ENCODE measurements at regions not wholly inside any gene's neighbourhood (a gene's known extent, or its start where the extent isn't known, plus 50 kb on each side); places are given as distances from the start of the nearest gene placed in this dataset.

- H3K27me3 ChIP-seq (ENCODE audit: control insufficient read depth, insufficient read depth, low read length) = peaks cover 2% of the 10 kb centered on the region
- H3K27ac ChIP-seq (ENCODE audit: low read length) = peak overlapping the region; percentile 20
- no peaks in the 10 kb centered on the region for H3K9me3 ChIP-seq (replicated peaks; ENCODE audit: control insufficient read depth, low read depth, low read length)
- H3K4me3 ChIP-seq (ENCODE audit: low read length) = no peak overlapping the region
- peak; percentile 58 for DNase-seq
- H3K36me3 ChIP-seq (ENCODE audit: control insufficient read depth, insufficient read depth, low read length) = no peaks in the 10 kb centered on the region
- WGBS (ENCODE audit: insufficient coverage) = 38% methylated on average over 9 of the region's 16 CpGs
- no peaks in the 10 kb centered on the region for H3K4me1 ChIP-seq (ENCODE audit: control insufficient read depth, insufficient read depth, low read length)
Measured at GRCh38 chr15:45743426-45744235, 108.8 kb downstream of the SQOR start.

- Histone ChIP-seq H3K36me3 (ENCODE audit: control insufficient read depth, insufficient read depth, low read length) (no peaks in the 10 kb centered on the region), H3K4me1 (ENCODE audit: control insufficient read depth, insufficient read depth, low read length) (no peaks in the 10 kb centered on the region), H3K4me3 (ENCODE audit: low read length) (no peak overlapping the region), H3K27ac (ENCODE audit: low read length) (no peak overlapping the region), H3K9me3 (replicated peaks; ENCODE audit: control insufficient read depth, low read depth, low read length) (no peaks in the 10 kb centered on the region), H3K27me3 (ENCODE audit: control insufficient read depth, insufficient read depth, low read length) (peaks cover 2% of the 10 kb centered on the region)
- no peak for DNase-seq
- WGBS (ENCODE audit: insufficient coverage) = 20% methylated on average over 1 of the region's 4 CpGs
Measured at GRCh38 chr15:45744236-45744589, 109.4 kb downstream of the SQOR start.

- no peak for DNase-seq
- Histone ChIP-seq H3K4me1 (ENCODE audit: control insufficient read depth, insufficient read depth, low read length) (no peaks in the 10 kb centered on the region), H3K9me3 (replicated peaks; ENCODE audit: control insufficient read depth, low read depth, low read length) (no peaks in the 10 kb centered on the region), H3K36me3 (ENCODE audit: control insufficient read depth, insufficient read depth, low read length) (no peaks in the 10 kb centered on the region), H3K27me3 (ENCODE audit: control insufficient read depth, insufficient read depth, low read length) (peaks cover 2% of the 10 kb centered on the region), H3K4me3 (ENCODE audit: low read length) (no peak overlapping the region), H3K27ac (ENCODE audit: low read length) (no peak overlapping the region)
- no CpG with 5 or more reads among the region's 3 CpGs for WGBS (ENCODE audit: insufficient coverage)
Measured at GRCh38 chr15:45747426-45747825, 112.6 kb downstream of the SQOR start.

- Histone ChIP-seq H3K36me3 (ENCODE audit: control insufficient read depth, insufficient read depth, low read length) (no peaks in the 10 kb centered on the region), H3K27ac (ENCODE audit: low read length) (no peak overlapping the region), H3K9me3 (replicated peaks; ENCODE audit: control insufficient read depth, low read depth, low read length) (no peaks in the 10 kb centered on the region), H3K4me3 (ENCODE audit: low read length) (no peak overlapping the region), H3K4me1 (ENCODE audit: control insufficient read depth, insufficient read depth, low read length) (no peaks in the 10 kb centered on the region), H3K27me3 (ENCODE audit: control insufficient read depth, insufficient read depth, low read length) (no peaks in the 10 kb centered on the region)
- no peak for DNase-seq
- WGBS (ENCODE audit: insufficient coverage) = no CpG with 5 or more reads among the region's 3 CpGs
Measured at GRCh38 chr15:45751629-45752028, 116.8 kb downstream of the SQOR start.

GRCh38 chr15:45759936-45760335 is 125.1 kb downstream of the SQOR start:
- no peak overlapping the region for H3K27ac ChIP-seq (ENCODE audit: low read length)

GRCh38 chr15:45762726-45763125 is 127.9 kb downstream of the SQOR start:
- Histone ChIP-seq H3K27ac (ENCODE audit: low read length) (no peak overlapping the region), H3K4me3 (ENCODE audit: low read length) (no peak overlapping the region), H3K4me1 (ENCODE audit: control insufficient read depth, insufficient read depth, low read length) (no peaks in the 10 kb centered on the region), H3K27me3 (ENCODE audit: control insufficient read depth, insufficient read depth, low read length) (no peaks in the 10 kb centered on the region), H3K9me3 (replicated peaks; ENCODE audit: control insufficient read depth, low read depth, low read length) (no peaks in the 10 kb centered on the region), H3K36me3 (ENCODE audit: control insufficient read depth, insufficient read depth, low read length) (no peaks in the 10 kb centered on the region)
- DNase-seq = no peak
- WGBS (ENCODE audit: insufficient coverage) = no CpG with 5 or more reads among the region's 1 CpG

More at GRCh38 chr15:45759936-45760335, 125.1 kb downstream of the SQOR start:
- DNase-seq = no peak
- H3K36me3 ChIP-seq (ENCODE audit: control insufficient read depth, insufficient read depth, low read length) = no peaks in the 10 kb centered on the region
- H3K27me3 ChIP-seq (ENCODE audit: control insufficient read depth, insufficient read depth, low read length) = no peaks in the 10 kb centered on the region
- H3K4me1 ChIP-seq (ENCODE audit: control insufficient read depth, insufficient read depth, low read length) = no peaks in the 10 kb centered on the region
- no peak overlapping the region for H3K4me3 ChIP-seq (ENCODE audit: low read length)
- WGBS (ENCODE audit: insufficient coverage) = 29% methylated on average over 1 of the region's 3 CpGs
- H3K9me3 ChIP-seq (replicated peaks; ENCODE audit: control insufficient read depth, low read depth, low read length) = no peaks in the 10 kb centered on the region

- no peak for DNase-seq
- H3K4me1 ChIP-seq (ENCODE audit: control insufficient read depth, insufficient read depth, low read length) = no peaks in the 10 kb centered on the region
- WGBS (ENCODE audit: insufficient coverage) = no CpG with 5 or more reads among the region's 6 CpGs
- no peaks in the 10 kb centered on the region for H3K36me3 ChIP-seq (ENCODE audit: control insufficient read depth, insufficient read depth, low read length)
- no peaks in the 10 kb centered on the region for H3K27me3 ChIP-seq (ENCODE audit: control insufficient read depth, insufficient read depth, low read length)
- H3K4me3 ChIP-seq (ENCODE audit: low read length) = no peak overlapping the region
- no peaks in the 10 kb centered on the region for H3K9me3 ChIP-seq (replicated peaks; ENCODE audit: control insufficient read depth, low read depth, low read length)
- no peak overlapping the region for H3K27ac ChIP-seq (ENCODE audit: low read length)
Measured at GRCh38 chr15:45763170-45763869, 128.5 kb downstream of the SQOR start.

GRCh38 chr15:45773149-45773548 is 138.3 kb downstream of the SQOR start:
- H3K36me3 ChIP-seq (ENCODE audit: control insufficient read depth, insufficient read depth, low read length) = no peaks in the 10 kb centered on the region
- no peaks in the 10 kb centered on the region for H3K27me3 ChIP-seq (ENCODE audit: control insufficient read depth, insufficient read depth, low read length)
- DNase-seq = no peak
- no peak overlapping the region for H3K4me3 ChIP-seq (ENCODE audit: low read length)
- H3K27ac ChIP-seq (ENCODE audit: low read length) = no peak overlapping the region
- no peaks in the 10 kb centered on the region for H3K4me1 ChIP-seq (ENCODE audit: control insufficient read depth, insufficient read depth, low read length)
- no peaks in the 10 kb centered on the region for H3K9me3 ChIP-seq (replicated peaks; ENCODE audit: control insufficient read depth, low read depth, low read length)
- WGBS (ENCODE audit: insufficient coverage) = no CpG with 5 or more reads among the region's 3 CpGs

- Histone ChIP-seq H3K36me3 (ENCODE audit: control insufficient read depth, insufficient read depth, low read length) (no peaks in the 10 kb centered on the region), H3K4me1 (ENCODE audit: control insufficient read depth, insufficient read depth, low read length) (no peaks in the 10 kb centered on the region), H3K9me3 (replicated peaks; ENCODE audit: control insufficient read depth, low read depth, low read length) (no peaks in the 10 kb centered on the region), H3K27me3 (ENCODE audit: control insufficient read depth, insufficient read depth, low read length) (peaks cover 3% of the 10 kb centered on the region), H3K27ac (ENCODE audit: low read length) (no peak overlapping the region), H3K4me3 (ENCODE audit: low read length) (no peak overlapping the region)
- WGBS (ENCODE audit: insufficient coverage) = 40% methylated on average over 1 of the region's 4 CpGs
- DNase-seq = no peak
Measured at GRCh38 chr15:45776772-45777171, 141.9 kb downstream of the SQOR start.

GRCh38 chr15:45777781-45778180 is 143.0 kb downstream of the SQOR start:
- no peak for DNase-seq
- H3K27me3 ChIP-seq (ENCODE audit: control insufficient read depth, insufficient read depth, low read length) = peaks cover 3% of the 10 kb centered on the region
- H3K36me3 ChIP-seq (ENCODE audit: control insufficient read depth, insufficient read depth, low read length) = no peaks in the 10 kb centered on the region
- no peak overlapping the region for H3K27ac ChIP-seq (ENCODE audit: low read length)
- H3K9me3 ChIP-seq (replicated peaks; ENCODE audit: control insufficient read depth, low read depth, low read length) = no peaks in the 10 kb centered on the region
- no peak overlapping the region for H3K4me3 ChIP-seq (ENCODE audit: low read length)
- 20% methylated on average over 1 of the region's 4 CpGs for WGBS (ENCODE audit: insufficient coverage)
- peaks cover 5% of the 10 kb centered on the region for H3K4me1 ChIP-seq (ENCODE audit: control insufficient read depth, insufficient read depth, low read length)

All from muscle of leg (tissue), 3 donors.